ENCODE measurements at regions not wholly inside any gene's neighbourhood (a gene's known extent, or its start where the extent isn't known, plus 50 kb on each side); places are given as distances from the start of the nearest gene placed in this dataset.

DNA sequence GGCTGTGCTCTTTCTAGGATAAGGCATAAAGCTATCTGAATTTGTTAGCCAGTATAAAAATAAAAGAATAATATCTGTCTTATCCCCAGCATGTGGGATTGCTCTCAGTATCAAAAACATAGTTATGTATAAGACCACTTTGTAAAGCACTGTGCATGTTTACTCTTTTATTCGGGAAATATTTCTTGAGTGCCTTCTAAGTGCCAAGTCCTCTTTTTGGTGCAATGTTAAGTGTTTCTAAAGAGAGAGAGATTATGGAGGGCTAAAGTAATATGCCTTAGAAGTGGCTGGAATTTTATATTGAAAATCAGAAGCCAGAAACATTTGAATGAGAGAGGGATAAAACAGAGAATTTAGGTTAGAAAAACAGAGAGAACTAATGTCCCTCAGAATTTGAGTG lies 212.0 kb downstream of the ALG10B start:
- TF ChIP-seq, protein P1, sequence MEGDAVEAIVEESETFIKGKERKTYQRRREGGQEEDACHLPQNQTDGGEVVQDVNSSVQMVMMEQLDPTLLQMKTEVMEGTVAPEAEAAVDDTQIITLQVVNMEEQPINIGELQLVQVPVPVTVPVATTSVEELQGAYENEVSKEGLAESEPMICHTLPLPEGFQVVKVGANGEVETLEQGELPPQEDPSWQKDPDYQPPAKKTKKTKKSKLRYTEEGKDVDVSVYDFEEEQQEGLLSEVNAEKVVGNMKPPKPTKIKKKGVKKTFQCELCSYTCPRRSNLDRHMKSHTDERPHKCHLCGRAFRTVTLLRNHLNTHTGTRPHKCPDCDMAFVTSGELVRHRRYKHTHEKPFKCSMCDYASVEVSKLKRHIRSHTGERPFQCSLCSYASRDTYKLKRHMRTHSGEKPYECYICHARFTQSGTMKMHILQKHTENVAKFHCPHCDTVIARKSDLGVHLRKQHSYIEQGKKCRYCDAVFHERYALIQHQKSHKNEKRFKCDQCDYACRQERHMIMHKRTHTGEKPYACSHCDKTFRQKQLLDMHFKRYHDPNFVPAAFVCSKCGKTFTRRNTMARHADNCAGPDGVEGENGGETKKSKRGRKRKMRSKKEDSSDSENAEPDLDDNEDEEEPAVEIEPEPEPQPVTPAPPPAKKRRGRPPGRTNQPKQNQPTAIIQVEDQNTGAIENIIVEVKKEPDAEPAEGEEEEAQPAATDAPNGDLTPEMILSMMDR (IDR thresholded peaks at IDR 0.05; ENCODE audit: poor library complexity): no peak
- TF ChIP-seq EZH2phosphoT487 (IDR thresholded peaks at IDR 0.05; ENCODE audit: low read depth, severe bottlenecking, unreplicated experiment): no peak
- TF ChIP-seq EZH2 (IDR thresholded peaks at IDR 0.05; ENCODE audit: borderline replicate concordance): no peak
